SK-N-SH treated with all-trans-retinoic acid at 6 μM for 48 hours (cell line): ENCODE measurements at regions not wholly inside any gene's neighbourhood (a gene's known extent, or its start where the extent isn't known, plus 50 kb on each side); places are given as distances from the start of the nearest gene placed in this dataset.

ENCODE experiments used
- CREB5 ChIP-seq: fragments of 250-450 bp; sonication (Bioruptor Pico); IDR thresholded peaks from 2 replicates; pipeline ENCODE4 v1.5.1; 2020; ENCODE audit warnings: low read depth, mild to moderate bottlenecking, moderate library complexity
- CSRNP3 ChIP-seq: fragments of 250-450 bp; sonication (Bioruptor Pico); IDR thresholded peaks from 2 replicates; pipeline ENCODE4 v1.5.1; 2021; ENCODE audit warnings: mild to moderate bottlenecking, moderate library complexity
- PATZ1 ChIP-seq: fragments of 250-450 bp; sonication (Bioruptor Pico); IDR thresholded peaks from 2 replicates; pipeline ENCODE4 v1.8.0; 2020; ENCODE audit warnings: mild to moderate bottlenecking, moderate library complexity, borderline replicate concordance
- RARB ChIP-seq: fragments of 250-450 bp; sonication (Bioruptor Pico); IDR thresholded peaks from 2 replicates; pipeline ENCODE4 v1.8.0; 2021; ENCODE audit warnings: mild to moderate bottlenecking, moderate library complexity
- SNAI2 ChIP-seq: fragments of 250-450 bp; sonication (Bioruptor Pico); IDR thresholded peaks from 2 replicates; pipeline ENCODE4 v1.5.0; 2020; ENCODE audit warnings: mild to moderate bottlenecking, moderate library complexity
- ZC3H10 ChIP-seq: fragments of 250-450 bp; sonication (Bioruptor Pico); IDR thresholded peaks from 2 replicates; pipeline ENCODE4 v1.5.1; 2021; ENCODE audit warnings: mild to moderate bottlenecking, moderate library complexity
- ZFP30 ChIP-seq: fragments of 450-650 bp; formaldehyde crosslinking; IDR thresholded peaks from 2 replicates; pipeline ENCODE4 v1.5.0; 2022; ENCODE audit warnings: mild to moderate bottlenecking, moderate library complexity

GRCh38 chr1:91133248-91133647 lies 111.4 kb upstream of the ZNF644 start:
- TF ChIP-seq RARB: no peak
- TF ChIP-seq SNAI2 (CRISPR knock-in tag): no peak
- TF ChIP-seq ZFP30 (CRISPR knock-in tag): no peak
- TF ChIP-seq PATZ1 (CRISPR knock-in tag): no peak
- no peak for TF ChIP-seq ZC3H10 (CRISPR knock-in tag)
- no peak for TF ChIP-seq CSRNP3 (CRISPR knock-in tag)
- no peak for TF ChIP-seq CREB5 (CRISPR knock-in tag)
